Astrocyte of the cerebellum (primary cell): ENCODE measurements at regions not wholly inside any gene's neighbourhood (a gene's known extent, or its start where the extent isn't known, plus 50 kb on each side); places are given as distances from the start of the nearest gene placed in this dataset.

Source experiments
- DNase-seq: peaks from one replicate; pipeline ENCODE4 v3.0.0-alpha.2; 2011; ENCODE audit warnings: low read depth
- H3K4me3 ChIP-seq: 2 replicates; pipeline ENCODE4 v1.5.1; 2011; ENCODE audit warnings: mild to moderate bottlenecking, low read depth, low read length, moderate library complexity
- in situ Hi-C: cut with HindIII; loops from 2 replicates; pipeline ENCODE4 v1.10.0; 2017; ENCODE audit warnings: low sequenced_read_pairs
- TF ChIP-seq, protein P1 (sequence below): IDR thresholded peaks from 2 replicates; pipeline ENCODE4 v1.5.1; 2012; ENCODE audit warnings: low read length, low read depth, moderate library complexity, mild to moderate bottlenecking; ENCODE audit errors: missing control alignments

- in situ Hi-C loops: no loop called here
- no peak for DNase-seq
- no peak overlapping the region for H3K4me3 ChIP-seq
- TF ChIP-seq, protein P1, sequence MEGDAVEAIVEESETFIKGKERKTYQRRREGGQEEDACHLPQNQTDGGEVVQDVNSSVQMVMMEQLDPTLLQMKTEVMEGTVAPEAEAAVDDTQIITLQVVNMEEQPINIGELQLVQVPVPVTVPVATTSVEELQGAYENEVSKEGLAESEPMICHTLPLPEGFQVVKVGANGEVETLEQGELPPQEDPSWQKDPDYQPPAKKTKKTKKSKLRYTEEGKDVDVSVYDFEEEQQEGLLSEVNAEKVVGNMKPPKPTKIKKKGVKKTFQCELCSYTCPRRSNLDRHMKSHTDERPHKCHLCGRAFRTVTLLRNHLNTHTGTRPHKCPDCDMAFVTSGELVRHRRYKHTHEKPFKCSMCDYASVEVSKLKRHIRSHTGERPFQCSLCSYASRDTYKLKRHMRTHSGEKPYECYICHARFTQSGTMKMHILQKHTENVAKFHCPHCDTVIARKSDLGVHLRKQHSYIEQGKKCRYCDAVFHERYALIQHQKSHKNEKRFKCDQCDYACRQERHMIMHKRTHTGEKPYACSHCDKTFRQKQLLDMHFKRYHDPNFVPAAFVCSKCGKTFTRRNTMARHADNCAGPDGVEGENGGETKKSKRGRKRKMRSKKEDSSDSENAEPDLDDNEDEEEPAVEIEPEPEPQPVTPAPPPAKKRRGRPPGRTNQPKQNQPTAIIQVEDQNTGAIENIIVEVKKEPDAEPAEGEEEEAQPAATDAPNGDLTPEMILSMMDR: no peak
Observed at GRCh38 chr9:103266064-103266463, 270.9 kb downstream of the CYLC2 start.

- H3K4me3 ChIP-seq: no peak overlapping the region
- TF ChIP-seq, protein P1: no peak
- no peak for DNase-seq
- in situ Hi-C loops: no loop called here
Observed at GRCh38 chr9:103277240-103277639, 282.1 kb downstream of the CYLC2 start.

DNA sequence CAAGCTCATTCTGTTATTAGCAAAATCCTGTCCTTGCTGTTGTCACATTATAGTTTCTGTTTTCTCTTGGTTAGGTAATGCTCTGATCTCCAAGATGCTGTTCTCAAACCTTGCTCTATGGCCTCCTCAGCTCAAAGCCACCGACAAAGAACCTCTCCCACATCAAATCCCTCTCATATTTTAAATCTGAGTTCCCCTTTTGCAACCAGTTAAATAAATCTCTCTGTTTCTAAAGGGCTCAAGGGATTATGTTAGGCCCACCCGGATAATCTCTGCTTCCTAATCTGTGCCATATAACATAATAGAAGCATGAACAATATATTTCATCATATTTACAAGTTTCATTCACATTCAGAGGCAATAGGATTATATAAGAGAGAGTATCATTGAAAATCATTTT, 286.0 kb downstream of the CYLC2 start:
- H3K4me3 ChIP-seq: no peak overlapping the region
- in situ Hi-C loops: no loop called here
- TF ChIP-seq, protein P1: no peak
- no peak for DNase-seq

DNA sequence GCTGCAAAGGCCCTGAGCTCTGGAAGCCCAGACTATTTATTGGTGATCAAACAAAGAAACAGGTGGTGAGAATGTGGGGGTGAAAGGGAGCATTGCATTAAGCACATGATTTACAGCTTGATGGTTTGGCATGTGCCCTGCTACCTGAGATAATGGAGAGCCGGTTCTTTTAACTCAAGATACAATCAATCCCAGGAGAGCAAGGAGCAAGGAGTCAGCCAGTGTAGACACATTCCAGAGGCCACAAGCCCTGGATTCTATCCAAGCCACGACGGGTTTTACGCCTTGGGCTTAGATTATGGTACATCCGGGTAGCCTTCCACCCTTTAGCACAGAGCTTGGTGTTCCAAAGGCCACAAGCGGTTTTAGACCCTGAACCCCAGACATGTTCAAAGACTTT, 292.2 kb downstream of the CYLC2 start:
- DNase-seq: no peak
- TF ChIP-seq, protein P1: no peak
- H3K4me3 ChIP-seq: no peak overlapping the region
- in situ Hi-C loops: no loop called here

DNA sequence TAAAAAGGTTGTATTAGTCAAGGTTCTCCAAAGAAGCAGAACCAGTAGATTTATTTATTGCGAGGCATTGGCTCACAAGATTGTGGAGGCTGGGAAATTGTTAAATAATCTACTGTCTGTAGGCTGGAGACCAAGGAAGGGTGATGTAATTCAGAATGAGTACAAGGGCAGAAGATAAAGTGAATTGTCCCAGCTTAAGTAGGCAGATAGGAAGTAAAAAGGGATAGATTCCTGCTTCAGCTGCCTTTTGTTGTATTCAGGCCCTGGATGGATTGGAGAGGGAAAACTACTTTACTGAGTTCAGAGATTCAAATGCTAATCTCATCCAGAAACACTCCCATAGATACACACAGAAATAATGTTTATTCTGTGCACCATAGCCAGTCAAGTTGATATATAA, 301.1 kb downstream of the CYLC2 start:
- DNase-seq: no peak
- TF ChIP-seq, protein P1: no peak
- H3K4me3 ChIP-seq: no peak overlapping the region
- in situ Hi-C loops: no loop called here

- no peak for DNase-seq
- TF ChIP-seq, protein P1: no peak
- no peak overlapping the region for H3K4me3 ChIP-seq
- in situ Hi-C loops: no loop called here
Observed at GRCh38 chr9:103301051-103301450, 305.9 kb downstream of the CYLC2 start.

DNA sequence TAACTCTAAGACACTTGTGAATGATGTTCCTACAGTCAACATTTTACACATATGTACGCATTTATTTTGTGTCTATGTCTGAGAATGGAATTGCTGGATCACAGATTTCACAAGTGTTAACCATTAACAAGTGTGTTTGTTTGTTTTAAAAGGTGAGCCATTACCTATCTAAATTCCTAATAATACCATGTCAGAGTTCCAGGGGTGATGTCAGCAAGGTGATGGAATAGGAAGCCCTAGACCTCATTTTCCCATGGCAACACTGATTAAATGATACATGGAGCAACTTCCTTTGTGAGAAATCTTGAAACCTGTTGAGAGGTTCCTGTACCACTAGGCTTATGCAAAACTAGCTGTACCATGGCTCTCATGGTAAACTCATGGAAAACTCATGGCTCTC, 309.7 kb downstream of the CYLC2 start:
- in situ Hi-C loops: no loop called here
- TF ChIP-seq, protein P1: no peak
- no peak overlapping the region for H3K4me3 ChIP-seq
- no peak for DNase-seq
